HG03432 (cell line): ENCODE measurements at regions not wholly inside any gene's neighbourhood (a gene's known extent, or its start where the extent isn't known, plus 50 kb on each side); places are given as distances from the start of the nearest gene placed in this dataset.
"Not testable (repeated sequence)": the region's sequence is repeated elsewhere in the genome, so short reads cannot be mapped to it uniquely, and the experiment has no call there.

ENCODE experiments used
- ATAC-seq: cut with Tn5 transposase; IDR thresholded peaks from one replicate; pipeline ENCODE4 v1.9.1; 2021; ENCODE audit warnings: mild to moderate bottlenecking, moderate library complexity; ENCODE audit not compliant: unreplicated experiment

DNA sequence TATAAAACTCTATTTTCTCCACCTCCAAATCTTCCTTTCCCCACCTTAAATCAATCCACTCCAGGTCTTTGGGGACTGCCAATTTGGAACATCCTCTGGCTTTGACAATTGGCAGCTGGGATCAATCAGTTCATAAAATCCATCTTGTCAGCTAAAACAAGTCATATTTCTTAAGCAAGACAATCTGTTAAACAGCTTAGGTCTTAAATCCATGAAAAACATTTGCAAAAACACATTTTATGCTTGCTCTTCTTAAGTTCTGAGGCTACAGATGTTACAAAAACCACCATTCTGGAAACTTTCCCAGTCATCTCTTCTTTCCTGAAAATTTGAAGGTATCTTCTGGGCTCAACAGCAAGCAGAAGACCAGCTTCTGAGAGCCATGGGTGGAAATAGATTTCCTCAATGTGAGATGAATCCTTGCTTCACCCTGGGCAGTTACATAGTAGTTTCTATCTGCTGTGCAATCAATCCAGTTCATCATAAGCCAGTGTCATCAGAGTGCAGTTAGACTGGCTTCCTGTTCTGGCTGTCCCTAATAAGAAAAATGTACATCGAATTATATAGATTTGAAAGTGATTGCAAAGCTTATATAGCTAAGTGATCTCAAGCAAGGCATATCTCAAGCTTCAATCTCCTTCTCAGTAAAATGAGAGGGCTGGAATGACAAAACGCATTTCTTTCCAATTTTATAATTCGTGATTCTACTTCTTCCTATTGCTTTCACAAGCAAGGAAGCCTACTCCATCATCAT, 402.7 kb upstream of the INTU start:
- no peak for ATAC-seq

DNA sequence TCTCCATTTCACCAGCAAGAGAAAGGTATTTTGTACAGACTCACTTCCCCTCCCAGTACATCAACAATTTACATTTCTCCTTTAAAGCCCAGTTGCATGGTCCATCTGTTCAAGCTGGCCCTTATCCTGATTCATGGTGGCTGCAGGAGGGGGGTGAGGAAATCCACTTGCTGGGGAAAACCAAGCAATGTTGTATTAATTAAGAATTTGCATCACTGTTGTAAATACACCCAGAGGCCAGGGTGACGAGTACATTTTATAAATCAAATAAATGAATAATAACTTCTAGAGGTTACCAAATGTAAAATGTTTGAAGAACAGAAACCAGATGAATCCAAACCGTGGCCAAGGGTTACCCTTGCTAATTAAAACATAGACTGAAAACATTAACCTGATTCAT, 395.9 kb upstream of the INTU start:
- no peak for ATAC-seq

- no peak for ATAC-seq
Measured at GRCh38 chr4:127237581-127237980, 395.2 kb upstream of the INTU start.

GRCh38 chr4:127238956-127239475, 393.7 kb upstream of the INTU start:
- ATAC-seq: no peak

GRCh38 chr4:127239902-127240763, 392.6 kb upstream of the INTU start:
- ATAC-seq: no peak

- ATAC-seq: no peak
Measured at GRCh38 chr4:127240764-127241105, 392.0 kb upstream of the INTU start.

DNA sequence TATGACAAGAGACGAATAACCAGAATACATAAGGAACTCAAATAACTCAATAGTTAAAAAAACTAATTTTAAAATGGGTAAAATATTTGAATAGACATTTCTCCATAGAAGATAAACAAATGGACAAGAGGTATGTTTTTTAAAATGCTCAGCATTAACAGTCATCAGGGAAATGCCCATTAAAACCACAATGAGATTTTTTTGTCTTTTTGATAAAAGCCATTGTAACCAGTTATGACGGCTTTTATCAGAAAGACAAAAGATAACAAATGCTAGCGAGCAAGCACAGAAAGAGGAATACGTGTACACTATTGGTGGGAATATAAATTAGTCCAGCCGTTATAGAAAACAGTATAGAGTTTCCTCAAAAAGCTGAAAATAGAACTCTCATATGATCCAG, 388.2 kb upstream of the INTU start:
- ATAC-seq: no peak

DNA sequence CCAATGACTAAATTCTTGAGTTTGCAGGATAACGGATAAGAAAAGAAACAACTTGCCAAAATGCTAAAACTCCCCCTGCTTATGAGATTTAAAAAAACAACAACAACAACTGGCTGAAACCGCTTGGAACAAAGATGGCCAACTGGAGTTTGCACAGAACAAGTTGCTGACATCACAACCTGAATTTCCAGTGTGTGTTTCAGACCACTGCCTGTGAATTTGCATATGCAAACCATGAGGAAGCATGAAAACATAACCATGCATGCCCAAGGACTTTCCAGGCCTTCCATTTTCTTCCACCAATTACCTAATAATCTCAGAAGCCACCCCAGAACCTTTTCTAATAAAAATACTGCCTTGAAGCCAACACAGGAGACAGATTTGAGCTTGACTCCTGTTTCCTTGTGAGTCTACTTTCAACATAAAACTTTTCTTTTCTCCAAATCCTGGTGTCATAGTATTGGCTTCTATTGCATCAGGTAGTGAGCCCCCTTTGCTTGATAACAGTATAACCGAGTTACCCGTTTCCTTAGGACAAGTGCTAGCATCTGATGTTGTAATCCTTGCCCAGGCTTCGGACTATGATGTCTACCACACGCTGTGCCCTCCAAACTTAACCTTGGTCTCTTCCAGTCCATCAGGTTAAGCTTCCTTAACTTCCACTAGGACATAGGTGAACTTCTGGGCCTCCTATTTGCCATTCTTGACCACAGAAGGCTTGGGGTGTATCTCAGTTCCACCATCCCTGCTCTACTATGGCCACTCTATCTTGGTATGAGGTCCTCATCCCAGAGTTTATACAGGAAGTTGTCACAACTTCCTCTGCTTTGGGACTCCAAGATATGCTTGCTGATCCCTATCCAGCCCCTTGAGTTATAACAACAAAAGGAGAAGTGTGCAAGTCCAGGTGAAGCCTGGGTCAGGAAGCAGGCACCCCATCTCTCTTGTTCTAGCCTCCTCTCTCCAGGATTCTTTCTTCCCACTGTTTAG, 385.5 kb upstream of the INTU start:
- ATAC-seq: no peak

DNA sequence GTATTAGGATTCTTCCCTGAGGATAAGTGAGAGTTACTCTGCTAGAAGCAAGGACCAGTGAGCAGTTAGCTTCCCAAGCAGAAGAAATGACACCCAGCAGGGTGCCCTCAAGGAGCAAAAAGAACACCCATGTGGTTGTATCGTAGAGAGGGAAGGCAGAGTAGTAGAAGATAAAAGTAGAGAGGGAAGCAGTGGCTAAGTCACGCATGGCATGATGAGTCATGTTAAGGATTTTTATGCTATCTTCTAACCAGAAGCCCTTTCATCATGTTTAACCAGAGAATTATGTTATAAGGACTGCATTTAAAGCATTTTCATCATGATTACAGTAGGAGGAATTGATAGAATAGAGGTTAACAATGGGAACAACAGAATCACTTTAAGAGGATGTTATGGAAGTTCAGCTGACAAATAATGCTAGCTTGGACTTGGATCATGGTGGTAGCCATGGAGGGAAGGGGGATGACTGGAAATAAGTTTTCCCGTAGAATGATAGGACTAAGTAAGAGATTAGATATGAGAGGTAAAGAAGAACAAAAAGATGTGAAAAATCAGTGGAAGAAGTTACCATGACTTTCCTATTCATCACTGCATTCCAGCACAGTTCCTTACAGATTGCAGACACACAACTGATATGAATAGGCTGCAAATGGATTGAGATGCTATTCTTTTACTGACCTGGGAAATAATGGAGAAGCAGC, 383.5 kb upstream of the INTU start:
- ATAC-seq: no peak

- no peak for ATAC-seq
Measured at GRCh38 chr4:127249767-127250108, 383.0 kb upstream of the INTU start.

- ATAC-seq: peak; percentile 52
Measured at GRCh38 chr4:127250577-127250976, 382.2 kb upstream of the INTU start.

GRCh38 chr4:127251423-127251822, 381.3 kb upstream of the INTU start:
- ATAC-seq: peak; percentile 72

DNA sequence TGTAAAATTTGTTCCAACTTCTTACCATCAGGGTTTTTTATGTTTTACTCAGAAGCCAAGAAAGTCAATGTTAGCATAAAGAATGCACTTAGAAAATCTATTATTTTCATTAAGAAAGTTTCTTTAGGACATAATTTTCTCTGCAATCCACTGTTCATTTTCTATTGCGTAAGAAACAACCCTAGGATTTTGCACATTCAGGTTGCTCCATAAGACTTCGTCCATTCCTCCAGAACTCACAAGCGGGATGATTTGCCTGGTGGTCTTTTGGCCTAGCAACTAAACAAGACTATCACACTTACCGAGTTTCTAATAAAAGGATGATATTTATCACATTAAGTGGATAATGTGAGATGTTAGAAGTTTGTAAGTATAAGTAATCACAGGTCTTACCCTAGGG, 376.3 kb upstream of the INTU start:
- ATAC-seq: no peak

GRCh38 chr4:127261476-127261875, 371.3 kb upstream of the INTU start:
- no peak for ATAC-seq

DNA sequence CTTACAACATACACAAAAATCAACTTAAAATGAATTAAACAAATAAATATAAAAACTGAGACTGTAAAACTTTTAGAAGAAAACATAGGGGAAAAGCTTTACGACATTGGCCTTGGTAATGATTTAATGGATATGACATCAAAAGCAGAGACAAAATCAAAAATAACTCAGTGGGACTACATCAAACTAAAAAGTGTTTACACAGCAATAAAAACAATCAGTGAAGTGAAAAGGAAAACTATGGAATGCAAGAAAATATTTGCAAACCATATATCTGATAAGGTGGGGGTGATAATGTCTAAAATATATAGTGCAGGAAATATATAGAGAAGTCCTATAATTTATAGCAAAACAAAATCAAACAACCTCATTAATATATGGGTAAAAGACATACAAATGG, 364.4 kb upstream of the INTU start:
- ATAC-seq: no peak

GRCh38 chr4:127277023-127277422, 355.7 kb upstream of the INTU start:
- not testable (repeated sequence) for ATAC-seq

GRCh38 chr4:127284236-127284635, 348.5 kb upstream of the INTU start:
- ATAC-seq: no peak

DNA sequence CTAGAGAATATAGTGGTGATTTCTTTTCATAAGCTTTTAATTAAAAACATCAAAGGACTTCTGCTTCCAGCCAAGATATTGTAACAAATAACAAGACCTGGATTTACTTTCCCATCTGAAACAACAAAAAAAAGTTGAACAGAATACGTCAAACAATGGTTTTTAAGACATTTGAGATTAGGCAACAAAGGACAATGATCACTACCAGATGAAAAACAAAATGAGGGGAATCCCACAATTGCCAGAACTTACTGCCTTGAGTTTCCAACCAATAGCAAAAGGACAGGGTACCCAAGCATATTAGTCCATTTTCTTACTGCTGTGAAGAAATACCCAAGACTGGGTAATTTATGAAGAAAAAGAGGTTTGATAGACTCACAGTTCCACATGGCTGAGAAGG, 341.4 kb upstream of the INTU start:
- ATAC-seq: no peak

DNA sequence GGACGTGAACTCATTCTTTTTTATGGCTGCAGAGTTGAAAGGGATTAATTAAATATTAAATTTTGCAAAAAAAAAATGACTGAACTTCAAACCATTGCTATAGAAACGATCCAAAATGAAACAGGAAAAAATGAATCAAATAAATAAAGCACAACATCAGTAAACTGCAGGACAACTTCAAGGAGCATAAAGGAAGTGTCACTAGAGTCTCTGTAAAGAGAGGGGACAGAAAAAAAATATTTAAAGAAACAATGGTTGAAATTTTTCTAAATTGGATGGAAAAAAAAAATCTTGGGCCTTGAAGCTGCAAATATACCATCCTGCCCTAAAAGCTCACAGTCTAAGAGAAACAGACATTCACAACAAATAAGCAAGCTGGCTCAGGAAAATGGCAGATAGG, 339.3 kb upstream of the INTU start:
- ATAC-seq: no peak

GRCh38 chr4:127304356-127304755, 328.4 kb upstream of the INTU start:
- no peak for ATAC-seq
